ENCODE measurements at regions not wholly inside any gene's neighbourhood (a gene's known extent, or its start where the extent isn't known, plus 50 kb on each side); places are given as distances from the start of the nearest gene placed in this dataset.
A peak's percentile ranks its signal among the peaks of the same experiment; 100 is the strongest.

GRCh38 chr4:107220976-107221375 is 184.9 kb upstream of the DKK2 start:
- DNase-seq, result no peak

GRCh38 chr4:107219681-107220080 is 183.6 kb upstream of the DKK2 start:
- DNase-seq, result no peak

- no peak for DNase-seq
Observed at GRCh38 chr4:107216379-107216778, 180.3 kb upstream of the DKK2 start.

DNA sequence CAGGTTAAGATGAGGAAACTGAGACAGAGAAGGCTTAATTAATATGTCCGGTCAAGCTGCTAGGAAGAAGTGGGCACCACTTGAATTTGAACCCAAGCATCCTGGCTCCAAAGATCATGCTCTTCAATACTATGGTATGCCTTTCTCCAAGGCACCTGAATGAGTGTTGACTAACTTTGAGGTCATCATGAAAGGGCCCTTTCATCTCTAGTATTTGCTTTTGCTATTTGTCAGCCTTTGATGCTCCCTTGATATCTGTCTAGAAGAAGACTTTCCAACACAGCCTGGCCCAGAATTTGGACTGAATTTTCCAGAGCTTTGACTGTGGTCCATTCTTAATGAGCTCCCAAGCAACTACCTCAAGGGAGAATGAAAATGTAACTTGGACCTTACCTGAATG is 179.1 kb upstream of the DKK2 start:
- DNase-seq, result no peak

DNA sequence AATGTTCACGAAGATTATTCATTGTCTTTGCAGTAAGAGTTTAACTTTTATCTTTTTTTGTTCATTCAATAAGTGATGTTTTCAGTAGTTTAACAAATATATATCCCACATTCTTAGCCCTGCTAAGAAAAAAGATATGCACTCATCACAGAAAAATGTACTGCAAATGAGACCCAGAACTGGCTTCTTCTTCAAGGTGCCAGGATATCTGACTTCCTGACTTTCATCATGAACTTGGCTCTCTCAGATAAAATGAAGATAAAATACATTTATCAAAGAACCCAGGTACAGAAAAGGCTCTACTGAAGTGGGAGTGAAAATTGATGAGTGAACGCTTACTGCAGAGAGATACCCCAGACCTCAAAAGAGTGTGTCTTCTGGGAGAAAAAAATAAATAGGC is 177.8 kb upstream of the DKK2 start:
- no peak for DNase-seq

- no peak for DNase-seq
Observed at GRCh38 chr4:107213410-107213809, 177.3 kb upstream of the DKK2 start.

DNA sequence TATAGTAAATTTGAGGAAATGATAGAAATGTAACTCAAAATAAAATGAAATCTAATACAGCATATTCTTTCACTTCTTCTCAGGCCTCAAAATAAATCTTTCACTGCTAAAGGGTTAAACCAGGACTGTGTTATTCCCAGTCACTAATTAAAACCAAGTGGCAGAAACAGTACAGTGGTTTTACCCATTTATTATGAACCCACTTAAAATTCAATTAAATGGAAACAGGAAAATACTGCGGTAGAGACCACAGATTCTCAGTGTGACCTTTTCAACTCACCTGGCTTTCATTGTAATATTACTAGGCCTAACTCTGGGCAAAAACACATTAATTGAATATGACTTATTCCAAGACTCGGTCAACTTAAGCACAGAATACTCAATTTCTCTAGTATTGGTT is 176.5 kb upstream of the DKK2 start:
- no peak for DNase-seq

GRCh38 chr4:107210450-107211239 is 174.5 kb upstream of the DKK2 start:
- DNase-seq, result no peak

DNA sequence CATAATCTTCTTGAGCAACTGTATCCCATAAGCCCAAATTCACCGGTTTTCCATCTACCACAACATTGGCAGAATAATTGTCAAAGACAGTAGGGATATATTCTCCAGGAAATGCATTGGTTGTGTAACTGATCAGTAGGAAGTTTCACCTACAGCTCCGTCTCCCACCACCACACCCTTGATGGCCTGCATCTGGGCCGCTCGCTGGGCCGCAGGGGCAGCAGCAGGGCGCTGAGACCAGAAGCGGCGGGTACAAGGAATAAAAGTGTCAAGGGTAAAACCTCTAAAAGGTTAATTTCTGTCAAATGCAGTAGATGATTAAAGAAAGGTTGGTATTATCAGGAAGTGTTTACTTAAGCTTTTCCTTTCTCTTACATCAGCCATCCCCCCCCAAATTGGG is 167.6 kb upstream of the DKK2 start:
- no peak for DNase-seq

GRCh38 chr4:107202744-107203143 is 166.6 kb upstream of the DKK2 start:
- DNase-seq, result no peak

DNA sequence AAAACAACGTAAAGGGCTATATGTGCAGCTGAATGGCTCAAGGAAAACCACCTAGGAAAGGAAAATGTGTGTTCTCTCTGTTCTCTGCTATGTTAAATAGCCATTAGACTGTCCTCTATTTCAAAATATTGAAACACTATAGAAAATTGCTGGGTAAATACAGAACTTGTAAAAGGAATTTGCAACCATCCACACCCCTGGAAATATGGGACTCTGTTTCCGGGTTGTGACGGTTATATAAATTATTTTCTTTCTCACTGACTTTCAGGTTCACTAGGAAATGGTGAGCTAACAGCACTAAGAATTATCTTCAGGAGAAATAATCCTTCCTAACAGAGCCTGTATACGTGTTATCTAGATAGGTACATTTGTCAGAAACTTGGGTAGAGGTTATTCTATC is 161.0 kb upstream of the DKK2 start:
- no peak for DNase-seq

DNA sequence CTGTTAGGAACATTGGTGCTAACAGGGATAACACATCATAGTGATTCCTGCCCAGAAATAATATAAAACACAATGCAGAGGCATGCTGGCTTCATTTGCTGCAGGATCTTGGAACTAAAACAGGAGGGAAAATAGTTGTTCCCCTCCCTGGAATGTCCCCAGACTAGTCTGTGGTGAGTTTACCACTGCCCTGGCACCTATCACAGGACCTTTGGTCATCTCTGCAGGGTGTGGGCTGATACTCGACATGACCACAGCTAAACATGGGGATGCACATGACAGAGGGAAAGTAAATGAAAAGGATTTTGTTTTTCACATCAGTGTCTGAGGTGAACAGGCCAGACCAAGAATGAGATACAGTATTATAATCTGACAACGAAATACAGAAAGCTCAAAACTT is 160.2 kb upstream of the DKK2 start:
- DNase-seq, result no peak

GRCh38 chr4:107194005-107194404 is 157.9 kb upstream of the DKK2 start:
- no peak for DNase-seq

GRCh38 chr4:107192601-107193000 is 156.5 kb upstream of the DKK2 start:
- no peak for DNase-seq

- no peak for DNase-seq
Observed at GRCh38 chr4:107187091-107187490, 151.0 kb upstream of the DKK2 start.

GRCh38 chr4:107183155-107183774 is 147.2 kb upstream of the DKK2 start:
- peak; percentile 44 for DNase-seq

- no peak for DNase-seq
Observed at GRCh38 chr4:107182347-107182746, 146.2 kb upstream of the DKK2 start.

DNA sequence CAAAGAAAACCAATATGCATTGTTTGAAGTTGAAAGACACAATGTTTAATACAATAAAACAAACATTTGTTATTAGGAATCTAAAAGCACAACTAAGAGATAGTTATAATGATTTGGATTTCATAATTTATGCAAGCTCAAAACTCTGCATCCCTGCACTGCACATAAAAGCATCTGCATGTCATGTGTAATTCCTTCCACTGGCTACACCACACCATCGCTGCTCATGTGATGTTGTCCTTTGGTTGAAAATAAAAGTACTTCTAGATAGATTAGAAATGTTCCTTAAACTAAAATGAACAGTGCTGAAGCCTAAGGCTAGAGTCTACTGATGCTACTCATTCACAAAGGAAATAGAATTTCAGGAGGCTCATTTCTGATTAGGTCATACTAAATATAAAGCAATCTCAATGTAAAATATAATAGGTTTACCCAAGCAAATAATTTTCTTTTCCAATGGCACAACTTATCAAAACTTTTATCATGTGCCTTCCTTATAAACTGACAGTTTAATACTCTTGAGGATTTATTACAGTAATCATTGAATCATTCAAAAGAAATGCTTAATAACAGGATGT is 130.8 kb upstream of the DKK2 start:
- DNase-seq, result no peak

- no peak for DNase-seq
Observed at GRCh38 chr4:107166181-107166580, 130.1 kb upstream of the DKK2 start.

GRCh38 chr4:107164962-107165475 is 128.9 kb upstream of the DKK2 start:
- no peak for DNase-seq

- DNase-seq, result no peak
Observed at GRCh38 chr4:107156443-107156842, 120.3 kb upstream of the DKK2 start.

- no peak for DNase-seq
Observed at GRCh38 chr4:107155366-107155765, 119.3 kb upstream of the DKK2 start.

DNA sequence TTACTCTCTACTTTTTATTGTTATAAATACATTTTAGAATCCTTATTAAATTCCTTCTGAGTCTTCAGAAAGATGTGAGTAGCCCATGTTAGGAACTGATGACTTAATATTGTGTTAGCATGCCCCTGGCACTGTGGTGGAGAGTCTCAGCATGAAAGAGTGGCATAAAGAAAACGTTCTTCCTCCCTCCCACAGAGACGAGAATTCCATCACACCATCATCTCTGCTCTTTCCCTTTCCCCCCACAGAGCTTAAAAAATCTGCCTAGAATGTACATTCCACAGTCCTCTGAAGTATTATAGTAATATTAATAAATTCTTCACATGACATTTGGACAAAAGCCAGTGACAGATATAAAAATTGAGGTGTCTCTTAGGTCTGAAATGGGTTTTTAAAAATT is 117.8 kb upstream of the DKK2 start:
- DNase-seq, result no peak

GRCh38 chr4:107153228-107153627 is 117.1 kb upstream of the DKK2 start:
- DNase-seq, result no peak

Data from midbrain (tissue), 1 donor.